Thoracic aorta (tissue), 2 donors: ENCODE measurements at regions not wholly inside any gene's neighbourhood (a gene's known extent, or its start where the extent isn't known, plus 50 kb on each side); places are given as distances from the start of the nearest gene placed in this dataset.

Experiments used
- ATAC-seq: fragments of 150-250 bp; one replicate; pipeline ENCODE4 v1.8.0; 2017; ENCODE audit warnings: low read depth; ENCODE audit not compliant: insufficient number of reproducible peaks, low FRiP score
- DNase-seq: peaks from one replicate; pipeline ENCODE4 v3.0.0-alpha.2; 2020; ENCODE audit warnings: low spot score
- H3K27ac ChIP-seq, 2 donors: fragments of 200-600 bp; sonication (generic); 1 replicate in 1 of 2; 2 replicates in 1 of 2; pipeline ENCODE4 v1.5.1; 2016; ENCODE audit warnings: mild to moderate bottlenecking in 2 of 2, moderate library complexity in 2 of 2
- H3K27me3 ChIP-seq: fragments of 200-600 bp; sonication (generic); replicated peaks from 2 replicates; pipeline ENCODE4 v1.6.0; 2016; ENCODE audit warnings: mild to moderate bottlenecking; ENCODE audit not compliant: insufficient read depth
- H3K36me3 ChIP-seq: fragments of 200-600 bp; sonication (generic); one replicate; pipeline ENCODE4 v1.5.1; 2016
- H3K4me1 ChIP-seq, 2 donors: fragments of 200-600 bp; sonication (generic); 1 replicate in 1 of 2; 2 replicates in 1 of 2; pipeline versions ENCODE4 v1.5.1 to v1.6.0; 2016; ENCODE audit warnings: low read depth in 2 of 2, mild to moderate bottlenecking in 1 of 2; ENCODE audit not compliant: control insufficient read depth in 1 of 2
- H3K4me3 ChIP-seq: fragments of 200-600 bp; sonication (generic); 2 replicates; pipeline ENCODE4 v1.5.1; 2016; ENCODE audit warnings: mild to moderate bottlenecking
- H3K9me3 ChIP-seq: fragments of 200-600 bp; sonication (generic); 2 replicates; pipeline ENCODE4 v1.5.1; 2016
- TF ChIP-seq, protein P1 (sequence below): fragments of 200-600 bp; sonication (generic); IDR thresholded peaks from one replicate; pipeline ENCODE4 v1.5.1; 2019; ENCODE audit warnings: antibody characterized with exemption

- no peak overlapping the region for H3K4me3 ChIP-seq
- H3K4me1 ChIP-seq: no peaks in the 10 kb centered on the region
- ATAC-seq: no peak
- H3K36me3 ChIP-seq: no peaks in the 10 kb centered on the region
- TF ChIP-seq, protein P1, sequence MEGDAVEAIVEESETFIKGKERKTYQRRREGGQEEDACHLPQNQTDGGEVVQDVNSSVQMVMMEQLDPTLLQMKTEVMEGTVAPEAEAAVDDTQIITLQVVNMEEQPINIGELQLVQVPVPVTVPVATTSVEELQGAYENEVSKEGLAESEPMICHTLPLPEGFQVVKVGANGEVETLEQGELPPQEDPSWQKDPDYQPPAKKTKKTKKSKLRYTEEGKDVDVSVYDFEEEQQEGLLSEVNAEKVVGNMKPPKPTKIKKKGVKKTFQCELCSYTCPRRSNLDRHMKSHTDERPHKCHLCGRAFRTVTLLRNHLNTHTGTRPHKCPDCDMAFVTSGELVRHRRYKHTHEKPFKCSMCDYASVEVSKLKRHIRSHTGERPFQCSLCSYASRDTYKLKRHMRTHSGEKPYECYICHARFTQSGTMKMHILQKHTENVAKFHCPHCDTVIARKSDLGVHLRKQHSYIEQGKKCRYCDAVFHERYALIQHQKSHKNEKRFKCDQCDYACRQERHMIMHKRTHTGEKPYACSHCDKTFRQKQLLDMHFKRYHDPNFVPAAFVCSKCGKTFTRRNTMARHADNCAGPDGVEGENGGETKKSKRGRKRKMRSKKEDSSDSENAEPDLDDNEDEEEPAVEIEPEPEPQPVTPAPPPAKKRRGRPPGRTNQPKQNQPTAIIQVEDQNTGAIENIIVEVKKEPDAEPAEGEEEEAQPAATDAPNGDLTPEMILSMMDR: no peak
- no peaks in the 10 kb centered on the region for H3K9me3 ChIP-seq
- no peaks in the 10 kb centered on the region for H3K27me3 ChIP-seq
- no peak overlapping the region for H3K27ac ChIP-seq
- DNase-seq: no peak
Observed at GRCh38 chr5:14962604-14963003, 91.0 kb upstream of the ANKH start.

- TF ChIP-seq, protein P1: no peak
- Histone ChIP-seq H3K4me3 (no peak overlapping the region), H3K27ac (no peak overlapping the region), H3K36me3 (no peaks in the 10 kb centered on the region), H3K27me3 (no peaks in the 10 kb centered on the region), H3K9me3 (no peaks in the 10 kb centered on the region), H3K4me1 (no peaks in the 10 kb centered on the region)
- DNase-seq (no peak), ATAC-seq (no peak)
Observed at GRCh38 chr5:14960120-14960462, 88.5 kb upstream of the ANKH start.

- TF ChIP-seq, protein P1: no peak
- no peaks in the 10 kb centered on the region for H3K9me3 ChIP-seq
- H3K4me3 ChIP-seq: no peak overlapping the region
- no peak overlapping the region for H3K27ac ChIP-seq
- no peaks in the 10 kb centered on the region for H3K4me1 ChIP-seq
- no peak for ATAC-seq
- no peak for DNase-seq
- H3K36me3 ChIP-seq: no peaks in the 10 kb centered on the region
- no peaks in the 10 kb centered on the region for H3K27me3 ChIP-seq
Observed at GRCh38 chr5:14959399-14960119, 88.0 kb upstream of the ANKH start.

DNA sequence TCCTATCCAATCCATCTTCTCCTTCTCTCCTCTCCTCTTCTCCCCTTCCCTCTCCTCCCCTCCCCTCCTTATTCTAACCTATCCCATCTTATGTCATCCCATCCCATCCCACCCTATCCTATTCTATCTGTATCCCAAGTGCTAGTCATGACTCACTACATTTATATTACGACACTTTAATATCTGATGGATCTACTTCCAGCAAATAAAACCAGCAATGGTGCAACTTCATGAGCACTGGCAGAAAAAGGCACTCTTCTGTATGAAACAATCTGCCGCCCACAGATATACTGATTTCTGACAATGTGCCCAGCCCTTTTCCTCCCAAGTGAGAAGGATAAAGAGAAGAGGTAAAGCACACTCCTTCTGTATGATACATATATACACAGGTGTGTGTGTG is 86.6 kb upstream of the ANKH start:
- no peaks in the 10 kb centered on the region for H3K36me3 ChIP-seq
- no peak overlapping the region for H3K27ac ChIP-seq
- no peaks in the 10 kb centered on the region for H3K4me1 ChIP-seq
- H3K9me3 ChIP-seq: no peaks in the 10 kb centered on the region
- DNase-seq (no peak), ATAC-seq (no peak)
- TF ChIP-seq, protein P1: no peak
- no peak overlapping the region for H3K4me3 ChIP-seq
- no peaks in the 10 kb centered on the region for H3K27me3 ChIP-seq

GRCh38 chr5:14956423-14957046 is 85.0 kb upstream of the ANKH start:
- TF ChIP-seq, protein P1: no peak
- H3K27ac ChIP-seq: no peak overlapping the region
- H3K4me1 ChIP-seq: no peaks in the 10 kb centered on the region
- no peaks in the 10 kb centered on the region for H3K27me3 ChIP-seq
- no peaks in the 10 kb centered on the region for H3K36me3 ChIP-seq
- H3K4me3 ChIP-seq: no peak overlapping the region
- no peaks in the 10 kb centered on the region for H3K9me3 ChIP-seq
- DNase-seq (no peak), ATAC-seq (no peak)
